Activated CD4-positive, alpha-beta memory T cell treated with anti-CD3 and anti-CD28 coated beads, Interleukin-2, amount 10 ng/mL, durations not matched to agents 7 days and 5 days (primary cell): ENCODE measurements at regions not wholly inside any gene's neighbourhood (a gene's known extent, or its start where the extent isn't known, plus 50 kb on each side); places are given as distances from the start of the nearest gene placed in this dataset.

Experiments
- CTCF ChIA-PET: fragments of 350-600 bp; sonication (Branson Sonifier 250); formaldehyde crosslinking; loops from one replicate; lab custom pipeline; 2021; ENCODE audit warnings: antibody characterized with exemption, inconsistent platforms; lab: Charles Lee
- POLR2A ChIA-PET: fragments of 350-600 bp; sonication (Branson Sonifier 250); formaldehyde crosslinking; loops from one replicate; lab custom pipeline; 2021; ENCODE audit warnings: antibody characterized with exemption; lab: Charles Lee
- DNase-seq: peaks from one replicate; pipeline ENCODE4 v3.0.0-alpha.2; 2020
- H3K27ac Mint-ChIP-seq: one replicate; pipeline ENCODE4 v1.8.0; 2021; ENCODE audit warnings: mild to moderate bottlenecking, mixed read lengths
- H3K27me3 Mint-ChIP-seq: one replicate; pipeline ENCODE4 v1.8.0; 2021; ENCODE audit warnings: mixed read lengths
- H3K36me3 Mint-ChIP-seq: one replicate; pipeline ENCODE4 v1.8.0; 2021; ENCODE audit warnings: low read depth, mixed read lengths
- H3K4me1 Mint-ChIP-seq: one replicate; pipeline ENCODE4 v1.8.0; 2021; ENCODE audit warnings: mixed read lengths
- H3K4me3 Mint-ChIP-seq: one replicate; pipeline ENCODE4 v1.8.0; 2021; ENCODE audit warnings: mild to moderate bottlenecking, mixed read lengths
- H3K9me3 Mint-ChIP-seq: one replicate; pipeline ENCODE4 v1.8.0; 2021; ENCODE audit warnings: mixed read lengths

DNA sequence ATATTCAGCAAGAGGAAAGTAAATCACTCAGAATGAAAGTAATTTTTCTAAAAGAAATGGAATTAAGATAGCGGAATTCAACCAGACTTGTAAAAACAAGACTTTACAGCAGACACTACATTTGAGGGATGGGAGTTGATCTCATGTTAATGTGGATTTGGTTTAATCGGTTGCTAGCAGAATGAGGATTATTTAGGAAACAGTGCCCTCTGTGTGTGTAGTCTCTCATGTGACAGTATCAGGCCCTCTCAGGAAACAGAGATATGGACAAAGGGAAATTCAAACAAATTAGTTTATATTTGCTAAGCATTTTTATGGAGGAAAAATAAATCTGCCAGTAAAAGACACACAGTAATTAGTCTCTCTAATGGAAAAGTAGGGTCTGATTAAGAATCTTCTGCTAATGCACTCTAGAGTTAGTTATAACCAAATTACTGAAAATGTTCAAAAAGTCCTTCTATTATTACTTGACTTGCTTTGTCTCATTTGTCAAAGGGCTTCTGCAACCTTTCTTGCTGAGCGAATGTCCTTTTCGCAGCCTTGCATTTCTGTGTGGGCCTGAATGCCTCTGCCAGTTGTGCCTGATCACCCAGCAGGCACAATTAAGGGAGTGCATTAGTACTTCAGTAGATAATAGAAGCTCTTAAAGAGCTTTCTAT is 1282.3 kb upstream of the TENM3 start:
- Mint-ChIP-seq H3K9me3 (peaks cover 2% of the 10 kb centered on the region), H3K36me3 (no peaks in the 10 kb centered on the region), H3K4me3 (no peak overlapping the region), H3K4me1 (no peaks in the 10 kb centered on the region), H3K27ac (no peak overlapping the region), H3K27me3 (no peaks in the 10 kb centered on the region)
- ChIA-PET CTCF (no interaction called here), POLR2A (no interaction called here)
- no peak for DNase-seq

DNA sequence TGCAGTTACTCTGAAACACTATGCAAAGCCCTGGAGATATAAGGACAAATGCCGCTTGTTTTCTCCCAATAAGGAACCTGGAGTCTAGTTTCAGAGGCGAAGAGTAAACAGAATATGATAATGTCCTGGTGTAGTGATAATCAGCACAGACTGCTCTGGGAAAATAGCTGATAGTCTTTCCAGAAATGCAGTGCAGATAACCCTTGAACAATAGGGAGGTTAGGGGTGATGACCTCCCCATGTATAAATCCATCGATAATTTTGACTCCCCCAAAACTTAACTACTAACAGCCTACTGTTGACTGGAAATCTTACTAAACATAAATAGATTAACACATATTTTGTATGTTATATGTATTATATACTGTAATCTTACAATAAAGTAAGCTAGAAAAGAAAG is 1280.9 kb upstream of the TENM3 start:
- Mint-ChIP-seq H3K9me3 (peaks cover 2% of the 10 kb centered on the region), H3K36me3 (no peaks in the 10 kb centered on the region), H3K4me3 (no peak overlapping the region), H3K27ac (no peak overlapping the region), H3K27me3 (no peaks in the 10 kb centered on the region), H3K4me1 (no peaks in the 10 kb centered on the region)
- ChIA-PET CTCF (no interaction called here), POLR2A (no interaction called here)
- no peak for DNase-seq

DNA sequence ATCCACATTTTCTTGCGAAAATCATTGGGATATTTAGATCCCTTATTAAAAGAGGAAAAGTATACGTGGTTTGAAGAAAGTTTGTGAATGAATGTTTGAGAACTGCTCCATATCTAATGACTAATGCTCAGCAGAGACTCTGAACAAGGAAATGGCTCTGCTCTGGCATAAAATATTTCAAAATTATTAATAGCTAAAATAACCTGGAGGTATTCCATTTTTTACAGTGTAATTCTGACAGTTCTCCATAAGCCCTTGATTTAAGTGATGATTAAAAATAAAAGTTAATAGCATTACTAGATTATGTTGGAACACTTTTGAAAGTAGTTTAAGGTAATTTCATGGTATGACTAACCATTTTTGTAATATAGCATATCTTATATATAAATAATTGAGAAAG is 1276.9 kb upstream of the TENM3 start:
- no peak overlapping the region for H3K4me3 Mint-ChIP-seq
- no peaks in the 10 kb centered on the region for H3K36me3 Mint-ChIP-seq
- CTCF ChIA-PET = no interaction called here
- H3K27ac Mint-ChIP-seq = no peak overlapping the region
- H3K9me3 Mint-ChIP-seq = peaks cover 8% of the 10 kb centered on the region
- H3K27me3 Mint-ChIP-seq = no peaks in the 10 kb centered on the region
- no peak for DNase-seq
- no peaks in the 10 kb centered on the region for H3K4me1 Mint-ChIP-seq
- POLR2A ChIA-PET = no interaction called here

DNA sequence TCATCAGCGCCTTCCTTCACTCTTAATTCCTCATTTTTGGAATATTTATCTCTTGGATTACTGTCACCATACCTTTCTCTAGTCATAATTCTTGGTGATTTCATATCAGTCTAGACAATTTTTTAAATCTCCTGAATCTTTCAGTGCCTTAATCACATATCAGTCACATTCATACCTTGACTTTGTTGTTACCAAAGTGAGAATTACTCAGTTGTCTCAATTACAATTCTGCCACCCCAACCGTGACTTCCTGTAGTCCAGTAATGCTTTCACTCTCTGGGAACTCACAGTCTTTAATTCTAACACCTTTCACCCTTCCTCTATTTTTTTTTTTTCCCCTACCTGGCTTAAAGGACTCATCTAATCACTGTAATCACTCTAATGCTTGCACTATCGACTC is 1275.3 kb upstream of the TENM3 start:
- no peak for DNase-seq
- no peak overlapping the region for H3K4me3 Mint-ChIP-seq
- no peaks in the 10 kb centered on the region for H3K4me1 Mint-ChIP-seq
- no peaks in the 10 kb centered on the region for H3K27me3 Mint-ChIP-seq
- CTCF ChIA-PET = no interaction called here
- H3K27ac Mint-ChIP-seq = no peak overlapping the region
- H3K36me3 Mint-ChIP-seq = no peaks in the 10 kb centered on the region
- H3K9me3 Mint-ChIP-seq = peaks cover 6% of the 10 kb centered on the region
- POLR2A ChIA-PET = no interaction called here

DNA sequence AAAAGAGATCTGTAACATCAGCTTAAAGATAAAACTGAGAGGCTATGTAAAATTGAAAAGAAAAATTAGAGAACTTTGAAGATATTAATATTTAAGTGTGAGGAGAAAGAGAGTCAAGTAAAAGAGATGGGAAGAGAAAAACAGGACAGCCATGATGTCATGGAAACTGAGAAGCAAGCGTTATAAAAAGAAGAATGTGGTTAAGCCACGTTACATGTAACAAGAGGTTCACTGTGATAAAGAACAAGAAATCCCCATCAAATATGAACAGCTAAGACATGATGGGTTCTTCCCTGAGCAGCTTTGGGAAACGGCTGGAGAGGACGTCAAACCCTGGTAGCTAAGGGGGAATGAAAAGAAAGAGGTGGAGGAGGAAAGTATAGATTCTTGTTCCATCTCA is 1269.3 kb upstream of the TENM3 start:
- no peaks in the 10 kb centered on the region for H3K36me3 Mint-ChIP-seq
- no peaks in the 10 kb centered on the region for H3K27me3 Mint-ChIP-seq
- ChIA-PET CTCF (no interaction called here), POLR2A (no interaction called here)
- no peaks in the 10 kb centered on the region for H3K4me1 Mint-ChIP-seq
- H3K27ac Mint-ChIP-seq = no peak overlapping the region
- H3K9me3 Mint-ChIP-seq = peaks cover 5% of the 10 kb centered on the region
- no peak overlapping the region for H3K4me3 Mint-ChIP-seq
- DNase-seq = no peak

DNA sequence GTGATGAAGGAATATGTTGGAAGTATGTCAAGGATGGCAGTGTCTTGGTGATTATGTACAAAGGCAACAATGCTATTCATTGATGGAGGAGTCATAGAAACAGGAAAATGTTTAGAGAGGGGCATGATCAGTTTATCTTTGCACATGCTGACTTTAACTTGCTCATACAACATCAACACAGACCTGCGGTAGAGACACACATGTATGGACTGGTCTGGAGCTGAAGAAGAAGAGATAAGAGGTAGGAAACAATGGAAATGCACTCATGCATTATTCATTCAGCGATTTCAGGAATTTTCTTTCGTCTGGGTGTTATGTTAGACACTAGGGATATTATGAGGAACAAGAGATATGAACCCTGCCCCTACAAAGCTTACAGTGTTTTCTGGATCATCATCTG is 1252.3 kb upstream of the TENM3 start:
- ChIA-PET CTCF (no interaction called here), POLR2A (no interaction called here)
- H3K27me3 Mint-ChIP-seq = no peaks in the 10 kb centered on the region
- DNase-seq = no peak
- no peak overlapping the region for H3K27ac Mint-ChIP-seq
- H3K36me3 Mint-ChIP-seq = no peaks in the 10 kb centered on the region
- no peaks in the 10 kb centered on the region for H3K4me1 Mint-ChIP-seq
- no peak overlapping the region for H3K4me3 Mint-ChIP-seq
- H3K9me3 Mint-ChIP-seq = peaks cover 2% of the 10 kb centered on the region

DNA sequence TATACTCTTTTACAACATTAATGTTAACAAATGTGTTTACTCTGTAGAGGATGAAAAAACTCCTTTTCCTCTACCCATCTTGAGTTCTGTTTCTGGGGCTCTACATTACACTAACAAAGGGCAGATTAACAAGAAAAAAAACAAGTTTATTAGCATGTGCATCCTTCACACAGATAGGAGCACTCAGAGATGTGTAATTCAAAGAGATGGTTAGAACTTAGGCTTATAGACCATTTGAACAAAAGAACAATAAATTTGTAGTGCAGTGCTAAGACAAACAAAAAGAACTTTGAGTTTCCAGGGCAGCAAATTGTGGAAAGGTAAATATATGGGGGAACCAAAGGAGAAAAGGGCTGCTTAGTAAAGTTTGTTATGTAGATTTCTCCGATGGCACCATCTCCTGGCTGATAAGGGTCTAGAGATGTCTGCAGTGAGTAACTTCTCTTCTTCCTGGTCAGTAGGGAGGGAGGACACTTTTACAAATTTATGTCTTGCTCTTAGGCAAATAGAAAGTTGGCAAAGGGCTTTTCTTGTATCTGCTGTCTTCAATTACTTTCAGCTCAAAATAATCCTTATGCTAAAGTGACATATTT is 1249.9 kb upstream of the TENM3 start:
- H3K4me3 Mint-ChIP-seq = no peak overlapping the region
- no peak for DNase-seq
- H3K9me3 Mint-ChIP-seq = peaks cover 2% of the 10 kb centered on the region
- H3K27ac Mint-ChIP-seq = no peak overlapping the region
- POLR2A ChIA-PET = no interaction called here
- H3K27me3 Mint-ChIP-seq = no peaks in the 10 kb centered on the region
- H3K36me3 Mint-ChIP-seq = no peaks in the 10 kb centered on the region
- CTCF ChIA-PET = no interaction called here
- no peaks in the 10 kb centered on the region for H3K4me1 Mint-ChIP-seq

DNA sequence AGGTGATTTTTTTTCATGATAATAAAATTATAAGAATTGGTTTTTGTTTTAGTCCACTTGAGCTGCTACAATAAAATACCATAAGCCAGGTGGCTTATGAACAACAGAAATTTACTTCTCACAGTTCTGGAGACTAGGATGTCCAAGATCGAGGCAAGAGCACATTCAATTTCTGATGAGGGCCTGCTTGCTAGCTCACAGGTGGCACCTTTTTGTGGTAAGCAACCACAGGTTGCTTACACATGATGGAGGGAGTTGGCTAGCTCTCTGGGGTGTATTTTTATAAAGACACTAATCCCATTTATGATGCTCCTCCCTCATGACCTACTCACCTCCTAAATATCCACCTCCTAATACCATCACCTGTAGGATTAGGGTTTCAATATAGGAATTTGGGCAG is 1248.5 kb upstream of the TENM3 start:
- H3K27ac Mint-ChIP-seq = no peak overlapping the region
- no peaks in the 10 kb centered on the region for H3K36me3 Mint-ChIP-seq
- POLR2A ChIA-PET = no interaction called here
- no peaks in the 10 kb centered on the region for H3K27me3 Mint-ChIP-seq
- no peak overlapping the region for H3K4me3 Mint-ChIP-seq
- no peaks in the 10 kb centered on the region for H3K4me1 Mint-ChIP-seq
- peaks cover 2% of the 10 kb centered on the region for H3K9me3 Mint-ChIP-seq
- DNase-seq = no peak
- CTCF ChIA-PET = no interaction called here

DNA sequence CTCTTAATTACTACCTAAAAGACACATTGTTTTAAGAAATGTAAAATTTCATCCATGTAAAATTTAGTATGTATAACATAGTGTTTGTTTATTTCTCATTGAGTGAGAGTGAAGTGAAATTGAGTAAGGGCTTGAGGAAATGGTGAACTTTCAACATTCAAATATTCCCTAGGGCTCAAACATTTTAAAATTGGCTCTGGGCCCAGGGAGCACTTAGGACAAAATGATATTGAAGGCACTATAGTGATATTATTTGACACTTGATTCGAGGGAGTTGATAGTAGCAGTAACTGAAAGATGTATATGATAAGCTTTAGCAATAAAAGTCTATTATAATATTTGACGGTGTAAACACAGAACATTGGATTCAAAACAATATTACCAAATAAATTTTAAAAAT is 1244.0 kb upstream of the TENM3 start:
- no peaks in the 10 kb centered on the region for H3K4me1 Mint-ChIP-seq
- H3K27me3 Mint-ChIP-seq = no peaks in the 10 kb centered on the region

DNA sequence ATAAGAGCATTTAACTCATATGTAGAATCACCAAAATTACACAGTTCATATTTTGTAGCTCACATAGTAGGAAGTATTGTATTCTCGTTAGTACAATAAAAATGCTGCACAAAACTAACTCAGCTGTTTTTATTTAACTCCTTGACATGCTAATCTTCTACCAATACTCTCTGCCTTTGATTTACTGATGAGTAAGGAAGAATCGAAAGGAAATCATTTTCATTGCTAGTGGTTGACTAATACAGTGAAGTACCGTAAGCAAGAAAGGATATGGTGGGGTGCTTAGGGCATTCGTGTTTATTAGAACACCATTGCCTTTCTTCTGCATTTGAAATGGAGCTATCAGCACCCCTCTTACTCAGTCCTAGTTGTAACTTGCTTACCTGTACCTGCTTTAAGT is 1239.1 kb upstream of the TENM3 start:
- POLR2A ChIA-PET = no interaction called here
- no peak for DNase-seq
- no peaks in the 10 kb centered on the region for H3K36me3 Mint-ChIP-seq
- peaks cover 12% of the 10 kb centered on the region for H3K9me3 Mint-ChIP-seq
- no peaks in the 10 kb centered on the region for H3K27me3 Mint-ChIP-seq
- H3K4me3 Mint-ChIP-seq = no peak overlapping the region
- H3K27ac Mint-ChIP-seq = no peak overlapping the region
- CTCF ChIA-PET = no interaction called here
- H3K4me1 Mint-ChIP-seq = no peaks in the 10 kb centered on the region

More for the DNA sequence above, 1244.0 kb upstream of the TENM3 start:
- no peak for DNase-seq
- ChIA-PET POLR2A (no interaction called here), CTCF (no interaction called here)
- no peaks in the 10 kb centered on the region for H3K36me3 Mint-ChIP-seq
- no peak overlapping the region for H3K27ac Mint-ChIP-seq
- H3K9me3 Mint-ChIP-seq = peaks cover 5% of the 10 kb centered on the region
- no peak overlapping the region for H3K4me3 Mint-ChIP-seq

DNA sequence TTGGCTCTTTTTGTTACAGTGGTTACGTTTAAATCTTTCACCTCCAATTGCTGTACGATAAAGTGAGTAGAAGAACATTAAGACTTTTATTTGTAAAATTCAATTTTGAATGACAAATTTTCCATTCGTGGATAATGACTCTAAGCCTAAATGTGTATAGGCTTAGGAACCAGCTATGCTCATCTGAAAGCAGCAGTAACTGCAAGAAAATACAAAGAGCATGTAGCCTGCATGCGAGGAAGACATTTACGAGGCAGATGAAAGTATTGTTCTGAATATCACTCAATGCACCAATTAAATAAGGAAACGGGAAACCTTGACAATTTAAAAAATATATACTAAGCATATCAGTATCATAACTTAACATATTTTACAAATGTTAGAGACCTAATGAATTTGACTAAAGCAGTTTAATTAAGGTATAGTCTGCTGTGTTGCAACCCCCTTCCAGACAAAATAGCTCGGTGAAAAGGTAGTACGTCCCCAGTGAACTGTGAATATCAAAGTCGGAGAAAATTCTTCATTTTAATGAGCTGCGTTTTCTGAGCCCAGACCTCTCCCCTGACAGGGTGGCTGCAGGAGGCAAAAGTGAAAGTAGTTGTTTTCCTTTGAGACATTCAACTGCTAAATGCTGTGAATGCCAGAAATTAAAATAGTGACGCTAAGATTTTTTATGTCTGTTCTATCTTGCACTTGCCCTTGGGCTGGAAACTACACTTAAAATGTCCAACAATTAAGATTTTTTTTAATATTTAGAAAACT is 1236.5 kb upstream of the TENM3 start:
- Mint-ChIP-seq H3K4me3 (no peak overlapping the region), H3K9me3 (peaks cover 15% of the 10 kb centered on the region), H3K4me1 (no peaks in the 10 kb centered on the region), H3K27me3 (no peaks in the 10 kb centered on the region), H3K36me3 (no peaks in the 10 kb centered on the region), H3K27ac (no peak overlapping the region)
- no peak for DNase-seq
- CTCF ChIA-PET = no interaction called here
- POLR2A ChIA-PET = no interaction called here

DNA sequence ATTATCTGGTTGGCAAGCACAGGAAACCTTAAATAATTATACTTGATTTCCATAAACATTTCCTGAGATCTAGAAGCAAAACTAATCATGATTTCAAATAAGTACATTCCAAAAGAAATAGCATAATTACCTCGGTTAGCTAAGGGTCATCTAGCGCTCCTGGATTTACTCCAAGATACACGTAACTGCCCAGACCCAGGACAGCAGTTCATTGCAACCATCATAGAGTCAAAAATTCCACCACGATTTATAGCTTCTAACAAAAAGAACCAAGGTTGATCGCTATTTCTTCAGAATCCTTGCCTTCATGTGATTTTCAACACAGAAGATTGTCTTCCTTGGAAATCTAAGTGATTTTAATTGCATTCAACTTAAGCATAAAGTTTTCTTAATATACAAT is 1235.5 kb upstream of the TENM3 start:
- no peak overlapping the region for H3K27ac Mint-ChIP-seq
- ChIA-PET POLR2A (no interaction called here), CTCF (no interaction called here)
- peaks cover 18% of the 10 kb centered on the region for H3K9me3 Mint-ChIP-seq
- no peaks in the 10 kb centered on the region for H3K27me3 Mint-ChIP-seq
- no peak for DNase-seq
- no peaks in the 10 kb centered on the region for H3K36me3 Mint-ChIP-seq
- H3K4me1 Mint-ChIP-seq = no peaks in the 10 kb centered on the region
- no peak overlapping the region for H3K4me3 Mint-ChIP-seq

DNA sequence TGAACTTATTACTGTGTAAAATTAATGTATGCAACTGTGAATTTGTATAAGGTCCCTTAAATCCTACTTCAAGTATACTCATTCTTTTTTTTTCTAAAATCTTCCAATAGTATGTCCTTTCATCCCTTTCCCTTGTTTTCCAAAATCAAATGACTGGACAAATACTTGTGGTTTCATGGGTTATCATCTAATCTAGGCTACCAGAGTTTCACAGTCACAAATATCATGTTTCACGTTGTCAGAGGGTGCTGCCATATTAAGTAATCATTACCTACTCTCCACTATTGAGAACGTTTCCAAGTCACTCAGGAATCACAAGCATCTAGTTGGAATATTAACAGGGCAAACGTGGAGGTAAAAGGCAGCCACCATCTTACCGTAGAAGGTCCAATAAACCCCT is 1235.0 kb upstream of the TENM3 start:
- Mint-ChIP-seq H3K27me3 (no peaks in the 10 kb centered on the region), H3K9me3 (peaks cover 20% of the 10 kb centered on the region), H3K4me1 (no peaks in the 10 kb centered on the region), H3K36me3 (no peaks in the 10 kb centered on the region), H3K4me3 (no peak overlapping the region), H3K27ac (no peak overlapping the region)
- ChIA-PET CTCF (no interaction called here), POLR2A (no interaction called here)
- no peak for DNase-seq

DNA sequence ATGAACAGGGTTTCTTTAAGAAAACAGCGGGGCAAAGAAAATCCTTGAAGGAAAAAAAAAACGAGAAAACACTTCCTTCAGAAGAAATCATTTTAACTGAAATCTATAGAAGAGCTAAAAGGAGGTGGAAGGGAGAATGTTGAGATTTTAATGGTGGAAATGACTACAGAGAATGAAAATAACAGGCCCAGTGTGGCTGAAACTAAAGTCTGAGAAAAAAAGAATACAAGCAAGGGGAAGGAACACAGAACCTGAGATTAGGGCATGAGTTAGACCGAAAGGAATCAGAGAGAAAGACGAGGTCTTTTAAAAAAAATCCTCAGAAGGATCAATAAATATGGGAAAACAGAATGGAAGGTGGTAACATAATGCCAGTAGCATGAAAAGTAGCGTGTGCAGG is 1230.0 kb upstream of the TENM3 start:
- ChIA-PET CTCF (no interaction called here), POLR2A (no interaction called here)
- Mint-ChIP-seq H3K4me3 (no peak overlapping the region), H3K4me1 (no peaks in the 10 kb centered on the region), H3K27ac (no peak overlapping the region), H3K9me3 (peaks cover 16% of the 10 kb centered on the region), H3K27me3 (no peaks in the 10 kb centered on the region), H3K36me3 (no peaks in the 10 kb centered on the region)
- no peak for DNase-seq
